ENCODE measurements at regions not wholly inside any gene's neighbourhood (a gene's known extent, or its start where the extent isn't known, plus 50 kb on each side); places are given as distances from the start of the nearest gene placed in this dataset.

GRCh38 chr12:16884056-16884455 is 278.1 kb upstream of the LMO3 start:
- Histone ChIP-seq H4K20me1 (ENCODE audit: insufficient read depth, low read length) (no peaks in the 10 kb centered on the region), H2AFZ (ENCODE audit: low read length) (no peak overlapping the region), H3K27me3 (replicated peaks; ENCODE audit: insufficient read depth, low read length) (no peaks in the 10 kb centered on the region), H3K36me3 (replicated peaks; ENCODE audit: insufficient read depth, low read length) (no peaks in the 10 kb centered on the region), H3K9ac (ENCODE audit: low read length) (no peak overlapping the region), H3F3A (ENCODE audit: insufficient read depth, low read length) (no peaks in the 10 kb centered on the region), H3K27ac (ENCODE audit: low read length) (no peak overlapping the region), H3K4me2 (ENCODE audit: low read depth, low read length) (no peak overlapping the region), H3K79me2 (ENCODE audit: low read length) (no peaks in the 10 kb centered on the region), H3K4me3 (ENCODE audit: low read length) (no peak overlapping the region), H3K4me1 (ENCODE audit: low read length) (no peaks in the 10 kb centered on the region), H3K9me2 (replicated peaks; ENCODE audit: insufficient read depth, low read length) (no peaks in the 10 kb centered on the region), H3K9me3 (replicated peaks; ENCODE audit: insufficient read depth, low read length) (no peaks in the 10 kb centered on the region)
- no peak for DNase-seq
- TF ChIP-seq EZH2phosphoT487 (IDR thresholded peaks at IDR 0.05; ENCODE audit: low read length) = no peak
- TF ChIP-seq EZH2 (optimal IDR thresholded peaks at IDR 0.05; ENCODE audit: low read depth, low read length) = no peak
- no peak for TF ChIP-seq CTCF (IDR thresholded peaks at IDR 0.05; ENCODE audit: low read length)

- Histone ChIP-seq H3K79me2 (ENCODE audit: low read length) (no peaks in the 10 kb centered on the region), H3K9me3 (replicated peaks; ENCODE audit: insufficient read depth, low read length) (no peaks in the 10 kb centered on the region), H3K4me2 (ENCODE audit: low read depth, low read length) (no peak overlapping the region), H2AFZ (ENCODE audit: low read length) (no peak overlapping the region), H3K4me3 (ENCODE audit: low read length) (no peak overlapping the region), H3F3A (ENCODE audit: insufficient read depth, low read length) (no peaks in the 10 kb centered on the region), H3K9me2 (replicated peaks; ENCODE audit: insufficient read depth, low read length) (no peaks in the 10 kb centered on the region), H3K27ac (ENCODE audit: low read length) (no peak overlapping the region), H3K9ac (ENCODE audit: low read length) (no peak overlapping the region), H3K36me3 (replicated peaks; ENCODE audit: insufficient read depth, low read length) (no peaks in the 10 kb centered on the region), H3K4me1 (ENCODE audit: low read length) (no peaks in the 10 kb centered on the region), H3K27me3 (replicated peaks; ENCODE audit: insufficient read depth, low read length) (no peaks in the 10 kb centered on the region), H4K20me1 (ENCODE audit: insufficient read depth, low read length) (no peaks in the 10 kb centered on the region)
- DNase-seq = no peak
- no peak for TF ChIP-seq EZH2 (optimal IDR thresholded peaks at IDR 0.05; ENCODE audit: low read depth, low read length)
- TF ChIP-seq EZH2phosphoT487 (IDR thresholded peaks at IDR 0.05; ENCODE audit: low read length) = no peak
- TF ChIP-seq CTCF (IDR thresholded peaks at IDR 0.05; ENCODE audit: low read length) = no peak
Measured at GRCh38 chr12:16881986-16882570, 276.1 kb upstream of the LMO3 start.

GRCh38 chr12:16880864-16881285 is 274.9 kb upstream of the LMO3 start:
- no peaks in the 10 kb centered on the region for H3K79me2 ChIP-seq (ENCODE audit: low read length)
- DNase-seq = no peak

More at GRCh38 chr12:16880864-16881285, 274.9 kb upstream of the LMO3 start:
- no peak overlapping the region for H3K4me2 ChIP-seq (ENCODE audit: low read depth, low read length)
- no peaks in the 10 kb centered on the region for H3F3A ChIP-seq (ENCODE audit: insufficient read depth, low read length)
- H3K4me1 ChIP-seq (ENCODE audit: low read length) = no peaks in the 10 kb centered on the region
- H2AFZ ChIP-seq (ENCODE audit: low read length) = no peak overlapping the region
- no peak overlapping the region for H3K4me3 ChIP-seq (ENCODE audit: low read length)
- no peaks in the 10 kb centered on the region for H3K27me3 ChIP-seq (replicated peaks; ENCODE audit: insufficient read depth, low read length)
- H3K36me3 ChIP-seq (replicated peaks; ENCODE audit: insufficient read depth, low read length) = no peaks in the 10 kb centered on the region
- H4K20me1 ChIP-seq (ENCODE audit: insufficient read depth, low read length) = no peaks in the 10 kb centered on the region
- no peaks in the 10 kb centered on the region for H3K9me3 ChIP-seq (replicated peaks; ENCODE audit: insufficient read depth, low read length)
- H3K27ac ChIP-seq (ENCODE audit: low read length) = no peak overlapping the region
- TF ChIP-seq EZH2phosphoT487 (IDR thresholded peaks at IDR 0.05; ENCODE audit: low read length) = no peak
- no peak for TF ChIP-seq EZH2 (optimal IDR thresholded peaks at IDR 0.05; ENCODE audit: low read depth, low read length)
- no peak for TF ChIP-seq CTCF (IDR thresholded peaks at IDR 0.05; ENCODE audit: low read length)
- no peaks in the 10 kb centered on the region for H3K9me2 ChIP-seq (replicated peaks; ENCODE audit: insufficient read depth, low read length)
- H3K9ac ChIP-seq (ENCODE audit: low read length) = no peak overlapping the region

Data from MM.1S (cell line).